IMR-90 (cell line): ENCODE measurements at regions not wholly inside any gene's neighbourhood (a gene's known extent, or its start where the extent isn't known, plus 50 kb on each side); places are given as distances from the start of the nearest gene placed in this dataset.

Source experiments
- ATAC-seq: fragments of 200-7000 bp; cut with Tn5 transposase; 2 replicates; pipeline ENCODE4 v1.9.1; 2020; ENCODE audit warnings: low read depth, mild to moderate bottlenecking, moderate library complexity
- BruUV-seq: library from RNA; stranded (reverse); fragments of 400-500 nt; replicated peaks from 2 replicates; lab custom pipeline; 2021; lab: Mats Ljungman, UMichigan
- CTCF ChIA-PET: fragments of 300-600 bp; formaldehyde crosslinking; extraction: SDS; loops from one replicate; lab custom pipeline; 2021; ENCODE audit warnings: antibody characterized with exemption; lab: Yijun Ruan, JAX
- POLR2A ChIA-PET: fragments of 300-600 bp; sonication (Branson Sonifier 250); formaldehyde crosslinking; loops from one replicate; lab custom pipeline; 2022; ENCODE audit warnings: antibody characterized with exemption; ENCODE audit not compliant: unreplicated experiment; lab: Charles Lee
- DNase-seq: peaks from one replicate; pipeline ENCODE4 v3.0.0; 2013
- H2AFZ ChIP-seq: replicated peaks from 2 replicates; pipeline ENCODE3; 2013; ENCODE audit warnings: low read length, mild to moderate bottlenecking; ENCODE audit not compliant: poor library complexity
- H2AK5ac ChIP-seq: 2 replicates; pipeline ENCODE4 v1.6.1; 2013; ENCODE audit warnings: low read depth, low read length, inconsistent platforms
- H2AK9ac ChIP-seq: replicated peaks from 2 replicates; pipeline ENCODE3; 2013; ENCODE audit warnings: mild to moderate bottlenecking, low read depth, low read length, moderate library complexity; ENCODE audit not compliant: poor library complexity
- H2BK120ac ChIP-seq: 2 replicates; pipeline ENCODE4 v1.6.1; 2013; ENCODE audit warnings: low read depth, low read length, inconsistent platforms
- H2BK15ac ChIP-seq: 3 replicates; pipeline ENCODE4 v1.6.1; 2013; ENCODE audit warnings: low read depth, low read length, inconsistent platforms
- H2BK20ac ChIP-seq: 2 replicates; pipeline ENCODE4 v1.6.1; 2013; ENCODE audit warnings: low read depth, mild to moderate bottlenecking, inconsistent platforms, low read length, moderate library complexity
- H2BK5ac ChIP-seq: 2 replicates; pipeline ENCODE4 v1.6.1; 2013; ENCODE audit warnings: mild to moderate bottlenecking, low read depth, low read length, inconsistent platforms; ENCODE audit not compliant: poor library complexity, severe bottlenecking
- H3K14ac ChIP-seq: replicated peaks from 2 replicates; pipeline ENCODE4 v1.6.1; 2013; ENCODE audit warnings: low read depth, low read length, inconsistent platforms
- H3K18ac ChIP-seq: 2 replicates; pipeline ENCODE4 v1.6.1; 2013; ENCODE audit warnings: low read depth, low read length, control low read depth
- H3K23ac ChIP-seq: 2 replicates; pipeline ENCODE4 v1.6.1; 2013; ENCODE audit warnings: low read depth, low read length, inconsistent platforms
- H3K27ac ChIP-seq: 2 replicates; pipeline ENCODE4 v1.5.1; 2013; ENCODE audit warnings: mild to moderate bottlenecking, control low read depth, low read length; ENCODE audit not compliant: insufficient read depth
- H3K27me3 ChIP-seq: 2 replicates; pipeline ENCODE4 v1.6.1; 2013; ENCODE audit warnings: low read length; ENCODE audit not compliant: control insufficient read depth, insufficient read depth
- H3K36me3 ChIP-seq: 2 replicates; pipeline ENCODE4 v1.6.1; 2013; ENCODE audit warnings: low read length, mixed read lengths; ENCODE audit not compliant: control insufficient read depth, insufficient read depth
- H3K4ac ChIP-seq: 2 replicates; pipeline ENCODE4 v1.6.1; 2013; ENCODE audit warnings: low read depth, low read length, inconsistent platforms
- H3K4me1 ChIP-seq: 2 replicates; pipeline ENCODE4 v1.6.1; 2013; ENCODE audit warnings: low read length, mixed read lengths; ENCODE audit not compliant: control insufficient read depth, insufficient read depth
- H3K4me2 ChIP-seq: 2 replicates; pipeline ENCODE4 v1.6.1; 2013; ENCODE audit warnings: low read depth, mild to moderate bottlenecking, control low read depth, low read length, moderate library complexity
- H3K4me3 ChIP-seq: 2 replicates; pipeline ENCODE4 v1.5.1; 2013; ENCODE audit warnings: low read depth, mild to moderate bottlenecking, control low read depth, low read length, moderate library complexity; ENCODE audit not compliant: insufficient read depth
- H3K56ac ChIP-seq: 2 replicates; pipeline ENCODE4 v1.6.1; 2013; ENCODE audit warnings: low read length, inconsistent platforms; ENCODE audit not compliant: insufficient read depth; ENCODE audit errors: extremely low read depth
- H3K79me1 ChIP-seq, 2 experiments: 2 replicates each; pipeline ENCODE4 v1.6.1; 2013; ENCODE audit warnings: low read length in 2 of 2, inconsistent platforms in 1 of 2, low read depth in 1 of 2
- H3K9ac ChIP-seq: 2 replicates; pipeline ENCODE4 v1.6.1; 2013; ENCODE audit warnings: low read depth, low read length, control low read depth
- H3K9me1 ChIP-seq: 2 replicates; pipeline ENCODE4 v1.6.1; 2013; ENCODE audit warnings: low read length, inconsistent platforms; ENCODE audit not compliant: insufficient read depth
- H3K9me3 ChIP-seq: 2 replicates; pipeline ENCODE4 v1.6.1; 2013; ENCODE audit warnings: low read length; ENCODE audit not compliant: control insufficient read depth, insufficient read depth
- H4K20me1 ChIP-seq: 2 replicates; pipeline ENCODE4 v1.6.1; 2013; ENCODE audit warnings: low read length, inconsistent platforms; ENCODE audit not compliant: insufficient read depth
- H4K5ac ChIP-seq: 2 replicates; pipeline ENCODE4 v1.6.1; 2013; ENCODE audit warnings: mild to moderate bottlenecking, low read depth, low read length, control low read depth
- H4K8ac ChIP-seq, 2 experiments: 2 replicates each; pipeline ENCODE4 v1.6.1; 2013; ENCODE audit warnings: low read depth in 2 of 2, low read length in 2 of 2, control low read depth in 1 of 2, inconsistent platforms in 1 of 2
- H4K91ac ChIP-seq: 2 replicates; pipeline ENCODE4 v1.6.1; 2013; ENCODE audit warnings: low read depth, low read length, inconsistent platforms; ENCODE audit not compliant: insufficient read depth
- MAFK ChIP-seq: IDR thresholded peaks from 2 replicates; pipeline ENCODE4 v1.6.1; 2012; ENCODE audit warnings: low read depth, low read length, improper control_type of control experiment
- NFE2L2 ChIP-seq: fragments of 150-350 bp; IDR thresholded peaks from 2 replicates; pipeline ENCODE4 v1.6.1; 2016; ENCODE audit warnings: low read depth, mild to moderate bottlenecking, low read length
- WGBS, 2 experiments: methylation state at CpG; one replicate each; pipeline versions ENCODE4 v1.1.5 to v1.1.7; 2013; ENCODE audit warnings: missing lambda C conversion rate in 2 of 2; ENCODE audit not compliant: insufficient read length in 1 of 2; ENCODE audit errors: extremely low coverage in 2 of 2; 5-methylcytosine and 5-hydroxymethylcytosine counted together
- dilution Hi-C: fragments of 300-500 bp; cut with HindIII; formaldehyde crosslinking; loops from one replicate; pipeline ENCODE4 v1.14.3; 2018; ENCODE audit warnings: low sequenced_read_pairs; ENCODE audit not compliant: unreplicated experiment
- in situ Hi-C: fragments of 300-500 bp; cut with MboI; formaldehyde crosslinking; loops from 3 replicates; pipeline ENCODE4 v1.14.3; 2019; ENCODE audit warnings: low sequenced_read_pairs, inconsistent platforms, mixed read lengths
- intact Hi-C: fragments of 100-400 bp; cut with micrococcal nuclease; formaldehyde crosslinking; loops from 2 replicates; pipeline ENCODE4 v1.10.0; 2022

DNA sequence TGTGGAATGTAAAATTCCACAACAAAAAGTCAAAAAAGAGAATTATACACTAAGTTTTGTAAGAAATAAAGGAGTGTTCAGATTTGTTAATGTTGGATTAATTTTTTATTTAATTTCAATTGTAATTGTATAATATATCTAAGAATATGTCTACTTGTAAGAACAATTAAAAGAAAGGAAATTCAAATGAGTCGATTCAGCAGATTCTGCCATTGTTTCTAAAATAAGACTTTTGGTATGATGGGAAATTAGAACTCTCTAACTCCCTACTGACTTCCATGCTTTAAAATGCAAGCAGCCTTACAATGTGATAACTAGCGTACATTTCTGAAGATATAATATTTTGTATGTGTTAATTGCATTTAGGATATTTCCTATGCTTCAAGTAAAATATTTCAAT is 395.9 kb upstream of the ZNF717 start:
- Histone ChIP-seq H2BK15ac (no peak overlapping the region), H3K4me2 (no peak overlapping the region), H4K91ac (no peak overlapping the region), H2AFZ (no peak overlapping the region), H2BK120ac (no peak overlapping the region), H3K4me1 (no peaks in the 10 kb centered on the region), H4K20me1 (no peaks in the 10 kb centered on the region), H3K27ac (no peak overlapping the region), H2AK9ac (no peak overlapping the region), H3K4me3 (no peak overlapping the region), H3K23ac (no peak overlapping the region), H2BK20ac (no peak overlapping the region), H3K27me3 (no peaks in the 10 kb centered on the region), H3K9ac (no peak overlapping the region), H4K5ac (no peak overlapping the region), H3K14ac (no peak overlapping the region), H3K4ac (no peak overlapping the region), H3K56ac (no peak overlapping the region), H3K9me3 (no peaks in the 10 kb centered on the region), H2BK5ac (no peak overlapping the region), H3K18ac (no peak overlapping the region), H3K9me1 (no peaks in the 10 kb centered on the region), H3K36me3 (no peaks in the 10 kb centered on the region), H4K8ac (no peak overlapping the region), H3K79me1 (no peaks in the 10 kb centered on the region), H2AK5ac (no peak overlapping the region)
- CTCF ChIA-PET = no interaction called here
- peak; percentile 57 for TF ChIP-seq MAFK
- no peak for TF ChIP-seq NFE2L2
- POLR2A ChIA-PET = no interaction called here
- in situ Hi-C loops (no loop called here), intact Hi-C loops (no loop called here), dilution Hi-C loops (no loop called here)
- DNase-seq (no peak), ATAC-seq (no peak)
- no CpG with 5 or more reads among the region's 2 CpGs for WGBS, 2 experiments
- no TSS peak for BruUV-seq
